BLaER1 treated with 17β-estradiol and CSF1 and Interleukin-3, amounts not matched to agents 10 nM and 100 nM (cell line): ENCODE measurements at regions not wholly inside any gene's neighbourhood (a gene's known extent, or its start where the extent isn't known, plus 50 kb on each side); places are given as distances from the start of the nearest gene placed in this dataset.

Experiments
- H3K27ac ChIP-seq, 11 experiments: shearing (Covaris generic); formaldehyde crosslinking; 2 replicates each; pipeline ENCODE4 v1.8.1; 2022
- H3K27me3 ChIP-seq, 11 experiments: shearing (Covaris generic); formaldehyde crosslinking; 2 replicates each; pipeline ENCODE4 v1.8.1; 2022
- H3K36me3 ChIP-seq, 11 experiments: shearing (Covaris generic); formaldehyde crosslinking; 2 replicates each; pipeline ENCODE4 v1.8.1; 2022
- H3K4me1 ChIP-seq, 10 experiments: shearing (Covaris generic); formaldehyde crosslinking; 2 replicates each; pipeline ENCODE4 v1.8.1; 2022
- H3K4me2 ChIP-seq, 11 experiments: shearing (Covaris generic); formaldehyde crosslinking; 2 replicates each; pipeline ENCODE4 v1.8.1; 2022
- H3K4me3 ChIP-seq, 10 experiments: shearing (Covaris generic); formaldehyde crosslinking; 2 replicates each; pipeline ENCODE4 v1.8.1; 2022
- H3K9ac ChIP-seq, 11 experiments: shearing (Covaris generic); formaldehyde crosslinking; 2 replicates each; pipeline ENCODE4 v1.8.1; 2022
- H3K9me3 ChIP-seq, 11 experiments: shearing (Covaris generic); formaldehyde crosslinking; replicated peaks in 1 of 11; 2 replicates each; pipeline ENCODE4 v1.8.1; 2022
- H4K20me1 ChIP-seq, 11 experiments: shearing (Covaris generic); formaldehyde crosslinking; 2 replicates each; pipeline ENCODE4 v1.8.1; 2022
- Cebpa-rat ChIP-seq, 11 experiments: shearing (Covaris generic); IDR thresholded peaks; 2 replicates each; pipeline ENCODE4 v1.8.1; 2022

GRCh38 chr12:107557026-107557425 lies 128.6 kb upstream of the PWP1 start:
- no peak for TF ChIP-seq Cebpa-rat (IDR thresholded peaks at IDR 0.05)
- H3K4me3 ChIP-seq, result no peak overlapping the region

GRCh38 chr12:107557589-107558100 lies 128.0 kb upstream of the PWP1 start:
- no peak overlapping the region for H3K9ac ChIP-seq
- no peak overlapping the region for H3K4me2 ChIP-seq
- H3K4me3 ChIP-seq, result no peak overlapping the region
- H3K9me3 ChIP-seq, result no peaks in the 10 kb centered on the region
- no peak overlapping the region for H3K27ac ChIP-seq
- no peak for TF ChIP-seq Cebpa-rat (IDR thresholded peaks at IDR 0.05)
- H3K4me1 ChIP-seq, result peaks cover 5 to 17% (median 13%) of the 10 kb centered on the region in 10 experiments; a peak in 17 of 20 replicates
- H3K36me3 ChIP-seq, result no peaks in the 10 kb centered on the region
- peaks cover 0 to 22% (median 8%) of the 10 kb centered on the region in 11 experiments; a peak in 7 of 22 replicates for H4K20me1 ChIP-seq
- H3K27me3 ChIP-seq, result no peaks in the 10 kb centered on the region

More at GRCh38 chr12:107557026-107557425, 128.6 kb upstream of the PWP1 start:
- H3K36me3 ChIP-seq, result no peaks in the 10 kb centered on the region
- H3K9ac ChIP-seq, result no peak overlapping the region
- H3K4me2 ChIP-seq, result no peak overlapping the region
- H3K9me3 ChIP-seq, result no peaks in the 10 kb centered on the region
- H3K4me1 ChIP-seq, result peaks cover 5 to 17% (median 13%) of the 10 kb centered on the region in 10 experiments; a peak in 17 of 20 replicates
- H3K27ac ChIP-seq, result no peak overlapping the region
- peaks cover 0 to 22% (median 8%) of the 10 kb centered on the region in 11 experiments; a peak in 7 of 22 replicates for H4K20me1 ChIP-seq
- H3K27me3 ChIP-seq, result no peaks in the 10 kb centered on the region

GRCh38 chr12:107558141-107558815 lies 127.3 kb upstream of the PWP1 start:
- H3K27ac ChIP-seq, result no peak overlapping the region
- no peak overlapping the region for H3K9ac ChIP-seq
- peaks cover 0 to 22% (median 8%) of the 10 kb centered on the region in 11 experiments; a peak in 7 of 22 replicates for H4K20me1 ChIP-seq
- H3K4me3 ChIP-seq, result no peak overlapping the region
- H3K27me3 ChIP-seq, result no peaks in the 10 kb centered on the region
- H3K9me3 ChIP-seq, result no peaks in the 10 kb centered on the region
- H3K36me3 ChIP-seq, result no peaks in the 10 kb centered on the region
- H3K4me1 ChIP-seq, result peaks cover 5 to 17% (median 13%) of the 10 kb centered on the region in 10 experiments; a peak in 17 of 20 replicates
- peak overlapping the region in 7 of 11 experiments; percentile 23 to 57 (median 44); a peak in 11 of 22 replicates for H3K4me2 ChIP-seq
- TF ChIP-seq Cebpa-rat (IDR thresholded peaks at IDR 0.05), result no peak

GRCh38 chr12:107558816-107559382 lies 126.7 kb upstream of the PWP1 start:
- Histone ChIP-seq H3K9me3 (no peaks in the 10 kb centered on the region), H3K36me3 (no peaks in the 10 kb centered on the region), H3K27ac (no peak overlapping the region), H3K4me1 (peaks cover 5 to 19% (median 15%) of the 10 kb centered on the region in 10 experiments; a peak in 17 of 20 replicates), H3K4me2 (peak overlapping the region in 7 of 11 experiments; percentile 23 to 57 (median 44); a peak in 12 of 22 replicates), H4K20me1 (peaks cover 0 to 22% (median 8%) of the 10 kb centered on the region in 11 experiments; a peak in 7 of 22 replicates), H3K9ac (no peak overlapping the region), H3K4me3 (no peak overlapping the region), H3K27me3 (no peaks in the 10 kb centered on the region)
- TF ChIP-seq Cebpa-rat (IDR thresholded peaks at IDR 0.05), result no peak

- no peaks in the 10 kb centered on the region for H3K27me3 ChIP-seq
- TF ChIP-seq Cebpa-rat (IDR thresholded peaks at IDR 0.05), result no peak
- no peak overlapping the region for H3K9ac ChIP-seq
- H3K9me3 ChIP-seq, result no peaks in the 10 kb centered on the region
- H3K27ac ChIP-seq, result no peak overlapping the region
- H3K36me3 ChIP-seq, result no peaks in the 10 kb centered on the region
- peak overlapping the region in 2 of 11 experiments; percentile 23 to 27; a peak in 4 of 22 replicates for H3K4me2 ChIP-seq
- peaks cover 0 to 19% (median 4%) of the 10 kb centered on the region in 11 experiments; a peak in 7 of 22 replicates for H4K20me1 ChIP-seq
- H3K4me1 ChIP-seq, result peaks cover 5 to 24% (median 15%) of the 10 kb centered on the region in 10 experiments; a peak in 17 of 20 replicates
- H3K4me3 ChIP-seq, result no peak overlapping the region
These were observed 125.3 kb upstream of the PWP1 start for GRCh38 chr12:107560165-107560898.

- TF ChIP-seq Cebpa-rat (IDR thresholded peaks at IDR 0.05), result no peak
- H3K27me3 ChIP-seq, result no peaks in the 10 kb centered on the region
- H3K4me1 ChIP-seq, result peaks cover 7 to 24% (median 15%) of the 10 kb centered on the region in 10 experiments; a peak in 18 of 20 replicates
- H3K9ac ChIP-seq, result no peak overlapping the region
- no peak overlapping the region for H3K4me2 ChIP-seq
- peaks cover 0 to 19% (median 4%) of the 10 kb centered on the region in 11 experiments; a peak in 7 of 22 replicates for H4K20me1 ChIP-seq
- H3K27ac ChIP-seq, result no peak overlapping the region
- no peak overlapping the region for H3K4me3 ChIP-seq
- no peaks in the 10 kb centered on the region for H3K36me3 ChIP-seq
- H3K9me3 ChIP-seq, result no peaks in the 10 kb centered on the region
These were observed 124.7 kb upstream of the PWP1 start for GRCh38 chr12:107560899-107561285.

GRCh38 chr12:107564946-107565345 lies 120.7 kb upstream of the PWP1 start:
- H4K20me1 ChIP-seq, result peaks cover 0 to 6% (median 0%) of the 10 kb centered on the region in 11 experiments; a peak in 2 of 22 replicates
- H3K4me2 ChIP-seq, result no peak overlapping the region
- H3K27ac ChIP-seq, result no peak overlapping the region
- H3K27me3 ChIP-seq, result no peaks in the 10 kb centered on the region
- TF ChIP-seq Cebpa-rat (IDR thresholded peaks at IDR 0.05), result no peak
- H3K4me3 ChIP-seq, result no peak overlapping the region
- H3K4me1 ChIP-seq, result peaks cover 0 to 10% (median 7%) of the 10 kb centered on the region in 10 experiments; a peak in 9 of 20 replicates
- 0 out of 22 replicates have a peak, but pooled peaks cover 0 to 5% (median 0%) of the 10 kb centered on the region in 11 experiments for H3K9me3 ChIP-seq
- H3K36me3 ChIP-seq, result peaks cover 0 to 13% (median 0%) of the 10 kb centered on the region in 11 experiments; a peak in 2 of 22 replicates
- no peak overlapping the region for H3K9ac ChIP-seq

GRCh38 chr12:107565551-107565950 lies 120.0 kb upstream of the PWP1 start:
- peaks cover 0 to 13% (median 0%) of the 10 kb centered on the region in 11 experiments; a peak in 2 of 22 replicates for H3K36me3 ChIP-seq
- no peak for TF ChIP-seq Cebpa-rat (IDR thresholded peaks at IDR 0.05)
- no peak overlapping the region for H3K9ac ChIP-seq
- no peak overlapping the region for H3K27ac ChIP-seq
- H3K9me3 ChIP-seq, result 0 out of 22 replicates have a peak, but pooled peaks cover 0 to 5% (median 0%) of the 10 kb centered on the region in 11 experiments
- H3K27me3 ChIP-seq, result no peaks in the 10 kb centered on the region
- H3K4me3 ChIP-seq, result no peak overlapping the region
- H4K20me1 ChIP-seq, result peaks cover 0 to 6% (median 0%) of the 10 kb centered on the region in 11 experiments; a peak in 2 of 22 replicates
- no peak overlapping the region for H3K4me2 ChIP-seq
- peaks cover 0 to 10% (median 3%) of the 10 kb centered on the region in 10 experiments; a peak in 8 of 20 replicates for H3K4me1 ChIP-seq
